CD14-positive monocyte (primary cell): ENCODE measurements at regions not wholly inside any gene's neighbourhood (a gene's known extent, or its start where the extent isn't known, plus 50 kb on each side); places are given as distances from the start of the nearest gene placed in this dataset.

Experiments used
- DNase-seq, 3 donors: peaks; one replicate each; pipeline ENCODE4 v3.0.0-alpha.2; 2011 to 2022
- H2AFZ ChIP-seq: 2 replicates; pipeline ENCODE4 v1.6.0; 2012; ENCODE audit warnings: mild to moderate bottlenecking, low read depth, low read length, inconsistent platforms; ENCODE audit not compliant: insufficient read depth, poor library complexity, severe bottlenecking
- H3K27ac ChIP-seq, 2 donors: 1 replicate in 1 of 2; 2 replicates in 1 of 2; pipeline ENCODE4 v1.5.1; 2012 to 2013; ENCODE audit warnings: low read length in 2 of 2, control low read depth in 1 of 2, inconsistent platforms in 1 of 2, low read depth in 1 of 2, mild to moderate bottlenecking in 1 of 2
- H3K27me3 ChIP-seq, 2 donors: one replicate each; pipeline versions ENCODE4 v1.6.0 to v1.6.1; 2011 to 2013; ENCODE audit warnings: low read length in 2 of 2; ENCODE audit not compliant: control insufficient read depth in 2 of 2, insufficient read depth in 2 of 2
- H3K36me3 ChIP-seq, 2 donors: replicated peaks in 1 of 2; 1 replicate in 1 of 2; 2 replicates in 1 of 2; pipeline versions ENCODE4 v1.5.1 to v1.6.1; 2012 to 2013; ENCODE audit warnings: low read length in 2 of 2, control low read depth in 1 of 2, inconsistent platforms in 1 of 2, mild to moderate bottlenecking in 1 of 2; ENCODE audit not compliant: insufficient read depth in 2 of 2, control insufficient read depth in 1 of 2
- H3K4me1 ChIP-seq, 2 donors: 1 replicate in 1 of 2; 2 replicates in 1 of 2; pipeline versions ENCODE4 v1.5.1 to v1.6.1; 2012 to 2013; ENCODE audit warnings: low read length in 2 of 2, control low read depth in 1 of 2, inconsistent platforms in 1 of 2, mild to moderate bottlenecking in 1 of 2, moderate library complexity in 1 of 2; ENCODE audit not compliant: insufficient read depth in 2 of 2, control insufficient read depth in 1 of 2
- H3K4me2 ChIP-seq: replicated peaks from 2 replicates; pipeline ENCODE3; 2012; ENCODE audit warnings: low read length, moderate library complexity, mild to moderate bottlenecking; ENCODE audit not compliant: poor library complexity, severe bottlenecking; ENCODE audit errors: extremely low read depth
- H3K4me3 ChIP-seq, 3 experiments: fragments of 200-600 bp in 1 of 3; sonication (generic) in 1 of 3; replicated peaks in 1 of 3; 1 replicate in 2 of 3; 2 replicates in 1 of 3; pipeline ENCODE4 v1.5.1; 2011 to 2013; ENCODE audit warnings: low read length in 3 of 3, mild to moderate bottlenecking in 3 of 3, control low read depth in 2 of 3, low read depth in 2 of 3, inconsistent platforms in 1 of 3, moderate library complexity in 1 of 3
- H3K79me2 ChIP-seq: 2 replicates; pipeline ENCODE4 v1.6.0; 2012; ENCODE audit warnings: mild to moderate bottlenecking, control low read depth, inconsistent platforms, low read length, moderate library complexity; ENCODE audit not compliant: insufficient read depth
- H3K9ac ChIP-seq: 2 replicates; pipeline ENCODE4 v1.6.0; 2017; ENCODE audit warnings: low read length, mild to moderate bottlenecking; ENCODE audit not compliant: insufficient read depth, poor library complexity, severe bottlenecking
- H3K9me3 ChIP-seq, 2 donors: replicated peaks in 1 of 2; 1 replicate in 1 of 2; 2 replicates in 1 of 2; pipeline versions ENCODE4 v1.5.1 to v1.6.1; 2012 to 2013; ENCODE audit warnings: low read length in 2 of 2, control low read depth in 1 of 2; ENCODE audit not compliant: control insufficient read depth in 1 of 2, insufficient read depth in 1 of 2
- H4K20me1 ChIP-seq: 2 replicates; pipeline ENCODE4 v1.6.0; 2012; ENCODE audit warnings: mild to moderate bottlenecking, low read length, control low read depth, moderate library complexity; ENCODE audit not compliant: insufficient read depth
- H3K27ac Mint-ChIP-seq, 7 donors: one replicate each; pipeline ENCODE4 v1.8.0; 2020; ENCODE audit warnings: mild to moderate bottlenecking in 7 of 7, mixed read lengths in 7 of 7, moderate library complexity in 6 of 7, inconsistent platforms in 2 of 7
- H3K27me3 Mint-ChIP-seq, 3 donors: one replicate each; pipeline ENCODE4 v1.8.0; 2021 to 2022; ENCODE audit warnings: low read depth in 3 of 3, mild to moderate bottlenecking in 3 of 3, mixed read lengths in 3 of 3, moderate library complexity in 3 of 3, inconsistent platforms in 1 of 3
- H3K36me3 Mint-ChIP-seq, 2 donors: one replicate each; pipeline ENCODE4 v1.8.0; 2020; ENCODE audit warnings: mixed read lengths in 2 of 2, inconsistent platforms in 1 of 2, mild to moderate bottlenecking in 1 of 2
- H3K4me1 Mint-ChIP-seq: one replicate; pipeline ENCODE4 v1.8.0; 2020; ENCODE audit warnings: mild to moderate bottlenecking, mixed read lengths
- H3K4me3 Mint-ChIP-seq, 2 donors: one replicate each; pipeline ENCODE4 v1.8.0; 2020; ENCODE audit warnings: mild to moderate bottlenecking in 2 of 2, mixed read lengths in 2 of 2, moderate library complexity in 1 of 2
- H3K9me3 Mint-ChIP-seq, 7 donors: one replicate each; pipeline ENCODE4 v1.8.0; 2020 to 2022; ENCODE audit warnings: mixed read lengths in 7 of 7, mild to moderate bottlenecking in 6 of 7, moderate library complexity in 6 of 7, inconsistent platforms in 2 of 7
- WGBS: methylation state at CpG from one replicate; pipeline ENCODE4 v1.1.5; 2013; ENCODE audit warnings: missing lambda C conversion rate; ENCODE audit not compliant: insufficient coverage; 5-methylcytosine and 5-hydroxymethylcytosine counted together
- intact Hi-C, 2 donors: fragments of 100-400 bp; cut with micrococcal nuclease; formaldehyde crosslinking; loops; one replicate each; pipeline versions ENCODE4 v1.15.0 to v1.15.1; 2023
- TF ChIP-seq, protein P1 (sequence below): fragments of 200-600 bp; IDR thresholded peaks from one replicate; pipeline ENCODE4 v1.8.0; 2022; ENCODE audit warnings: antibody characterized with exemption, mild to moderate bottlenecking

DNA sequence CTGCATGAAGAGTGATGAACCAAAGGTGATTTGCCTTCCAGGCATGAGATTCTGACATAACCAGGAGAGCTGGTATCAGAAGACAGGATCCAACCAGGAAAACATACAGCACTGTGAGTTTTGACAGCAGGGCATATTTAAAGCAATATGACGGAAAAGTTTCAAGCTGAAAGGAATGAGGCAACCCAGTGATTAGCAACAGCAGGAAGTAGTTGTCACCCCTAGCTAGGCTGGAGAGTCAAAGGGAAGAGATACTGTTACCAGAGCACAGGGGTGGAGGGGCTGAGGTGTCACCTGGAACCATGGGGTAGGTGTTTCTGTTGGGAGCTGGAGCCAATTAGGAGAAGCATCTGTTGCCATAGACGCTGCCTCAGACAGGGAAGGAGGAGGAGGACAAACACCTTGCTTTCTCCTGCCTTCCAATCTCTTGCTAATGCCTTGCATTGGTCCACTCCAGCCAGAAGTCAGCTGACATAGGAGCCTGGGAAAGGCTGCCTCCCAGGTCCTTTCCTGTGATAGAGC, 125.4 kb upstream of the SORCS3 start:
- Histone ChIP-seq H3K79me2 (no peaks in the 10 kb centered on the region), H2AFZ (no peak overlapping the region), H4K20me1 (no peaks in the 10 kb centered on the region), H3K4me1 (no peaks in the 10 kb centered on the region), H3K9me3 (no peaks in the 10 kb centered on the region), H3K36me3 (no peaks in the 10 kb centered on the region), H3K4me2 (no peak overlapping the region), H3K27ac (no peak overlapping the region), H3K4me3 (no peak overlapping the region), H3K27me3 (no peaks in the 10 kb centered on the region), H3K9ac (no peak overlapping the region)
- 22% methylated on average over 1 of the region's 2 CpGs for WGBS
- H3K4me1 Mint-ChIP-seq, result peaks cover 6% of the 10 kb centered on the region
- intact Hi-C loops, result no loop called here
- H3K27me3 Mint-ChIP-seq, result peaks cover 0 to 4% (median 0%) of the 10 kb centered on the region in 3 donors
- peak overlapping the region in 1 of 7 donors; percentile 54 for H3K27ac Mint-ChIP-seq
- no peaks in the 10 kb centered on the region for H3K36me3 Mint-ChIP-seq
- TF ChIP-seq, protein P1, sequence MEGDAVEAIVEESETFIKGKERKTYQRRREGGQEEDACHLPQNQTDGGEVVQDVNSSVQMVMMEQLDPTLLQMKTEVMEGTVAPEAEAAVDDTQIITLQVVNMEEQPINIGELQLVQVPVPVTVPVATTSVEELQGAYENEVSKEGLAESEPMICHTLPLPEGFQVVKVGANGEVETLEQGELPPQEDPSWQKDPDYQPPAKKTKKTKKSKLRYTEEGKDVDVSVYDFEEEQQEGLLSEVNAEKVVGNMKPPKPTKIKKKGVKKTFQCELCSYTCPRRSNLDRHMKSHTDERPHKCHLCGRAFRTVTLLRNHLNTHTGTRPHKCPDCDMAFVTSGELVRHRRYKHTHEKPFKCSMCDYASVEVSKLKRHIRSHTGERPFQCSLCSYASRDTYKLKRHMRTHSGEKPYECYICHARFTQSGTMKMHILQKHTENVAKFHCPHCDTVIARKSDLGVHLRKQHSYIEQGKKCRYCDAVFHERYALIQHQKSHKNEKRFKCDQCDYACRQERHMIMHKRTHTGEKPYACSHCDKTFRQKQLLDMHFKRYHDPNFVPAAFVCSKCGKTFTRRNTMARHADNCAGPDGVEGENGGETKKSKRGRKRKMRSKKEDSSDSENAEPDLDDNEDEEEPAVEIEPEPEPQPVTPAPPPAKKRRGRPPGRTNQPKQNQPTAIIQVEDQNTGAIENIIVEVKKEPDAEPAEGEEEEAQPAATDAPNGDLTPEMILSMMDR, result no peak
- no peak for DNase-seq
- no peaks in the 10 kb centered on the region for H3K9me3 Mint-ChIP-seq
- H3K4me3 Mint-ChIP-seq, result no peak overlapping the region

DNA sequence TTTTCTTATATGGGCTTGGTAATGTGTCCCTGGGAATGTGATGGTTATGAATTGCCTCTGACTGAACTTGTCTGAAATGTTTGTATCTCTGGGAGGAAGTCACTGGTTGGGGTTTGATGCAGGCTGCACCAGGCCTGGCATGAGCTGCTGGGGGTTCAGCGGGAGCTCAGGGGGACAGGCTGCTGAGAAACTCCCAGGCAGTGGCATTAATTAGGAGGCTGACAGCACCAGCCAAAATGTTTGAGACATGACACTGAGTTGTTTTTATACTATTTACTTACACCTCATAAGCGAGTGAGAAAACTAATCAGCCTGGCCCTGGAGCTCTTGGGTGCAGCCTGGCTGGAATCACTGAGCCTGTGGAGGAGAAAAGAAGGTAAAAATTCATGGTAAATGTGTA, 124.1 kb upstream of the SORCS3 start:
- H3K27me3 Mint-ChIP-seq, result peaks cover 4 to 10% (median 6%) of the 10 kb centered on the region in 3 donors

More for the DNA sequence above, 124.1 kb upstream of the SORCS3 start:
- no peaks in the 10 kb centered on the region for H3K9me3 Mint-ChIP-seq
- Histone ChIP-seq H3K9ac (no peak overlapping the region), H2AFZ (no peak overlapping the region), H3K4me1 (no peaks in the 10 kb centered on the region), H3K79me2 (no peaks in the 10 kb centered on the region), H3K9me3 (no peaks in the 10 kb centered on the region), H3K27ac (no peak overlapping the region), H3K27me3 (no peaks in the 10 kb centered on the region), H3K36me3 (no peaks in the 10 kb centered on the region), H4K20me1 (no peaks in the 10 kb centered on the region), H3K4me3 (no peak overlapping the region), H3K4me2 (no peak overlapping the region)
- H3K36me3 Mint-ChIP-seq, result no peaks in the 10 kb centered on the region
- DNase-seq, result no peak
- no CpG with 5 or more reads among the region's 2 CpGs for WGBS
- H3K4me3 Mint-ChIP-seq, result no peak overlapping the region
- intact Hi-C loops, result no loop called here
- H3K4me1 Mint-ChIP-seq, result peaks cover 6% of the 10 kb centered on the region
- H3K27ac Mint-ChIP-seq, result no peak overlapping the region
- TF ChIP-seq, protein P1, result no peak
